ENCODE measurements at regions not wholly inside any gene's neighbourhood (a gene's known extent, or its start where the extent isn't known, plus 50 kb on each side); places are given as distances from the start of the nearest gene placed in this dataset.

DNA sequence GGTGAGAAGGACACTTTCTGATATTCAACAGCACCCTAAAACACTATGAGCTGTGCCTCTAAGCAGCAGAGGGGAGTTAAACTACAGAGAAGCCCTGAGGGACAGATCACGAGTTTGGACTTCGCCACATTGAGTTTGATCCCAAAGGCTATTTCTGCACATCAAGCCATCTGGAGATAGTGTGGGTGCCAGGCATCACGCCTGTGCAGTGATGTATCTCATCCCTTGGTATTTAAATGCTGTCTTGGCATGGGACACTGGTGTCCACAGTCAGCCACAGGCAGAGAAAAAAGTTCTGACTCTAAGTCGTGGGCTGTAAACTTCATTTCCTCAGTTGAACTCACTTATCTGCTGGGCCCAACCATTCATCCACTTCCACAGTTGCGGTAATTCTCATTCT, 742.3 kb upstream of the CELF4 start:
- in situ Hi-C loops (cut with HindIII; ENCODE audit: low sequenced_read_pairs), result no loop called here

DNA sequence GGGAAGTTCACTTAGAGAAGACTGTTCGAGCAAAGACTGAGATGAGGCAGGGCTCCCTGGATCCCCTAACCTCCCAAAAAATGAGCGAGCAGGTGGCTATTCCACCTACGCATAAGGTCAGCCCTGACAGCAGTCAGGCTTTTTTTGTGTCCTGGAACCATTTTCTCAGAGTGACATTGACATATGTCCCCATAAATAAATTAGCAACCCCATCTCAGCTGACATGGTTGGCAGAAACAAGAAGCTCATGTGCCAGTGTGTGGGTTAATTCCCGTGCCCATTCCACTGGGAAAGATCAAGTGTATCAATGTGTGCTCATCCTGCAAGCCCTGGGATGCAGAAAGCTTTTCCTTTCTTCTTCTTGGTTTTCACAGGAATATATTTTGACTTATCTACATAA, 740.4 kb upstream of the CELF4 start:
- in situ Hi-C loops (cut with HindIII; ENCODE audit: low sequenced_read_pairs), result no loop called here

GRCh38 chr18:38301621-38302020, 736.0 kb upstream of the CELF4 start:
- in situ Hi-C loops (cut with HindIII; ENCODE audit: low sequenced_read_pairs), result no loop called here

- in situ Hi-C loops (cut with HindIII; ENCODE audit: low sequenced_read_pairs), result no loop called here
Measured at GRCh38 chr18:38297910-38298309, 732.3 kb upstream of the CELF4 start.

GRCh38 chr18:38290229-38290628, 724.6 kb upstream of the CELF4 start:
- in situ Hi-C loops (cut with HindIII; ENCODE audit: low sequenced_read_pairs), result no loop called here

DNA sequence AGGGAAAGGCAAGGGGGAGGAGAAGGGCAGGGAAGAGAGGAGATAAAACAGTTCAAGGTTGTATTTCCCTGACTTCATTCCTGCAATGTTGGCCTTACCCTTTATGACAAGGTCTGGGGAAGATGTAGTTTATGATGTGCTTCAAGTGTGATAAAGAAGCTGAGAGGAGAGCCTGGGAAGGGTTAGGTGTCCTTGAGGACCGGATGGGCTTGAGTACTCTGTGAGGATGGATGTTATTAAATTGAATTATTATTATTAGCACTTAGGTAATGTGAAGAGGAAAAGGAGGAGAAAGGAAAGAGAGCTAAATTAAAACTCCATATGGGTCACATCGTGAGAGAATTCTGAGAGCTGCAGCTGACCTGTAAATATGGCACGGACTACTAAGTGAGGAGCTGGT, 719.4 kb upstream of the CELF4 start:
- in situ Hi-C loops (cut with HindIII; ENCODE audit: low sequenced_read_pairs), result no loop called here

GRCh38 chr18:38263066-38263465, 697.5 kb upstream of the CELF4 start:
- in situ Hi-C loops (cut with HindIII; ENCODE audit: low sequenced_read_pairs), result no loop called here

GRCh38 chr18:38262661-38263060, 697.1 kb upstream of the CELF4 start:
- in situ Hi-C loops (cut with HindIII; ENCODE audit: low sequenced_read_pairs), result no loop called here

DNA sequence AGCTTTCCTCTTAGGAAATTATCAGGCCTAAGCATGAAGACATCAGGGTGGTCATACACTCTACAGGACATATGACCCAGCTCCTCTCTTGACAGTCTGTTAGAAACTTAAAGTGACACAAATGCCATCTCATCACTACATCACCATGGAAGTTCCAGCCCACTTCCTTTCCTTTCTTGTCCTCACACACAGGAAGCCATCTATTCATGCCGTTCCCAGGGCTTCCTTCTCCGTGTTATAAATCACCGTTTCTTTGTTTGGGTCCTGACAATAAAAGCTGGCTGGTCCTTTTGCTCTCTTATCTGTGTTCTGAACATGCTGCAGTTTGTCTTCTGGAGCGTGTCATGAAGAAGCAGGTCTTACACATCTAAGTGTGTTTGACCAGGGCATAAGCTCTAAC, 692.1 kb upstream of the CELF4 start:
- in situ Hi-C loops (cut with HindIII; ENCODE audit: low sequenced_read_pairs), result no loop called here

- in situ Hi-C loops (cut with HindIII; ENCODE audit: low sequenced_read_pairs), result no loop called here
Measured at GRCh38 chr18:38256366-38256765, 690.8 kb upstream of the CELF4 start.

GRCh38 chr18:38250971-38251370, 685.4 kb upstream of the CELF4 start:
- in situ Hi-C loops (cut with HindIII; ENCODE audit: low sequenced_read_pairs), result no loop called here

GRCh38 chr18:38244480-38244879, 678.9 kb upstream of the CELF4 start:
- in situ Hi-C loops (cut with HindIII; ENCODE audit: low sequenced_read_pairs), result no loop called here

DNA sequence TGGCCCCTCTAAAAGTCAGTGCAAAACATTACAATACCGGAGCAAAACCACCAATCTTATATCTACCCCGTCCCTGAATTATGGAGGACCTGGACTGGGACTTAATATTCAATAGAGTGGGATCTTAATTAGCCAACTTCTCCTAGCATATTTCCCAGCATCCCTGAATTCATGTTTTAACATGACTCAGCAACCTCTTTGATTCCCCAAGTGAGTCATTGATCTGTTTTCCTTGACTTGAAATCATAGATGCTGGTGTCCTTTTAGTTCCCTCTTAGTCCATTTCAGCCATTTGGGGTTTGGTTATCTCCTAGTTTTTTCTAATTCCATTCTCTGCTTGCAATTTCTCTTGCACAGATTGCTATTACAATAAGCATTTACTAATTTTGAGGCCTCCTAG, 677.7 kb upstream of the CELF4 start:
- in situ Hi-C loops (cut with HindIII; ENCODE audit: low sequenced_read_pairs), result no loop called here

GRCh38 chr18:38241736-38242135, 676.1 kb upstream of the CELF4 start:
- in situ Hi-C loops (cut with HindIII; ENCODE audit: low sequenced_read_pairs), result no loop called here

DNA sequence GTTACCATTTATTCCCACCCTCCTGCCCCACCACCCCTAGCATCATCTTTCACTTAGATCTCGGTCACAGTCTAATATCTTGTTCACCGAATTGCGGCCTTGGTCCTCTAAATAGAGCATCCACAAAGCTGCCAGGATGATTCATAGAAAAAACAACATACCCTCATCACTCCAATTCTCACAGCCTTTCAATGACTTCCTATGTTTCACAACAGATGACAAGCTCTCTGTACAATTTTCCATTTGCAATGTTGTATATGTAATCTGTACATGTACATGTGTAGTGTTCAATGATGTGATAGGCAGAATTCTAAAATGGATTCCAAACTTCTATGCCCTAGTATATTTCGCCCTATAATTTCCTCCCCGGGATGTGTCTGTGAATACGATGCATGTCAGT, 675.6 kb upstream of the CELF4 start:
- in situ Hi-C loops (cut with HindIII; ENCODE audit: low sequenced_read_pairs), result no loop called here

DNA sequence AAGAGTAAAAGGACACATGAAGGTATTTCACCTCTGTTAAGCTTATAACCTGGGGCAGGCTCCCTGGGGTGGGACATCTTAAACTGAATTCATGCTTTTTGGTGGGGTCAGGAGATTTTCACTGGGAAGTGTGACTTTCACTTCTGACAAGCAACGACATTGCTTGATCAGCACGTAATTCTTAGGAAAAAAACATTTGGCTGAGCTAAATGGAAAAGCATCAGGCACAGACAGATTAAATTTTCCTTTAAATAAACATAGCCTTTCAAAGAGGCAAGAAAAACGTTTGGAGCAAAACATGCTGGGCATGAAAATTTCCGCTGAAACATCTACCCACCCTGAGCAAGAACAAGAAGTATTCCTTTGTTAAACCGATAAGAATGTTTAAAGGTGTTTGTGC, 674.0 kb upstream of the CELF4 start:
- in situ Hi-C loops (cut with HindIII; ENCODE audit: low sequenced_read_pairs), result no loop called here

DNA sequence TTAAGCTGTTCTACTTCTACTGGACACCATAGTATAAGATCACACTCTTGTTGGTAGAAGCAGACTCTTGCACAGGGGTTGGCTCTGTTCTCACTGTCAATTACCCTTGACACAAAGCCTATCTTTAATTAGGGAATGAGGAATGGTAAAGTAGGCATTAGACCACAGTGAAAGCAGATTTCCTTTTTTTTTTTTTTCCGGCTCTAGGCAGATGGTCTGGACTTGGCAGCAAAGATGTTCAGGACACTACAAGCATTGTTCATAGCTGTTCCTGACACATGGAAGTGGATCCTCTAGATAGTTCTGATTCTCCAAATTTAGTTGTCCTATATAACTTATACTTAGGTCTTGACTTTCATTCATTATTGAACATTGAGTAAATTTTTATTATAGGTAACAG, 672.2 kb upstream of the CELF4 start:
- in situ Hi-C loops (cut with HindIII; ENCODE audit: low sequenced_read_pairs), result no loop called here

GRCh38 chr18:38221476-38222100, 656.0 kb upstream of the CELF4 start:
- in situ Hi-C loops (cut with HindIII; ENCODE audit: low sequenced_read_pairs), result no loop called here

- in situ Hi-C loops (cut with HindIII; ENCODE audit: low sequenced_read_pairs), result no loop called here
Measured at GRCh38 chr18:38198956-38199355, 633.4 kb upstream of the CELF4 start.

DNA sequence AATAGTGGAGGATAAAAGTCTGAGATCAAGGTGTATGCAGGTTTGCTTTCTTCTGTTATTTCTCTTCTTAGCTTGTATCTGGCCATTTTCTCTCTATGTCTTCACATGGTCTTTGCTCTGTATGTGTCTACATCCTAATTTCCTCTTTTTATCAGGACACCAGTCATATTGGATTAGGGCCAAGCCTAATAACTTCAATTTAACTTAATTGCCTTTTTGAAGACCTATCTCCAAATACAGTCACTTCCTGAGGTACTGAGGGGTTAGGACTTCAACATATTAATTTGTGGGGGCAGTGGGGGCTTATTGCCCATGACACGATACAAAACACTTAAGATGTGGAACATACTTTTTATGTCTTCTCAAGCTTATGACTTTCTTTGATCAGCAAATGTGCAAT, 632.9 kb upstream of the CELF4 start:
- in situ Hi-C loops (cut with HindIII; ENCODE audit: low sequenced_read_pairs), result no loop called here

DNA sequence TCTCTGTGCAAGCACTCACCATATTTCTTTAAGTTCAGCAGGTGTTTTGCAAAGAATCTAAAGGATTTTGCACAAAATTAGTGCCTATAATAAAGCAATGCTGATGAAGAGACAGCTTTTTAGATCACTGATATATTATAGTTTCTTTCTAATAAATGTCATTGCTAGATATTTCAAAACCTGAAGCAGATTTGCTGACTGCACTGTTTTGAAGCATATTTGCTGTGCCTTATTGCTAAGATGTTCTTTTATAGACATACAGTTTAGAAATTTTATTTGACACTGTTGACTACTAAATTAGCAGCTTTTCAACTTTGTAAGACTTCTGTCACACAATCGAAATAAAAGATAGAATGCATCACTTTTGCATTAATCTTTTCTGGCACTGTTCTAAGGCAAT, 620.9 kb upstream of the CELF4 start:
- in situ Hi-C loops (cut with HindIII; ENCODE audit: low sequenced_read_pairs), result no loop called here

DNA sequence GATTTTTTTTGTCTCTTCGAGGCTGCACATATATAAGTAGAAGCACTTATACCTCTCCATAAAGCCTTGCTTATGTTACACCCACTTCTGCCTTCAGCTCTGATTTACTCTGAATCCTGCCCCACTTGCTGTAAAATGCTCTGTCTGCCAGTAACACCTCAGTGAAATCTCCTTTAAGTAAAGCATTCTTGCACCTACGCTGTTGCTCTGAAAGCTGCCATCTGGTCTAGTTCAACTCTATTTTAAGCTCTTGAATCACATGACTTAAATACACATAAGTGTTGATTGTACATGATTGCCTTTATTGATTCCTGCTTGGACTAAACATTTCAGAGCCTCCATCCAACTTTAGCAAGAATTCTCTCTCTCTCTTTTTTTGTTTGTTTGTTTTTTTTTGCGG, 609.0 kb upstream of the CELF4 start:
- in situ Hi-C loops (cut with HindIII; ENCODE audit: low sequenced_read_pairs), result no loop called here

DNA sequence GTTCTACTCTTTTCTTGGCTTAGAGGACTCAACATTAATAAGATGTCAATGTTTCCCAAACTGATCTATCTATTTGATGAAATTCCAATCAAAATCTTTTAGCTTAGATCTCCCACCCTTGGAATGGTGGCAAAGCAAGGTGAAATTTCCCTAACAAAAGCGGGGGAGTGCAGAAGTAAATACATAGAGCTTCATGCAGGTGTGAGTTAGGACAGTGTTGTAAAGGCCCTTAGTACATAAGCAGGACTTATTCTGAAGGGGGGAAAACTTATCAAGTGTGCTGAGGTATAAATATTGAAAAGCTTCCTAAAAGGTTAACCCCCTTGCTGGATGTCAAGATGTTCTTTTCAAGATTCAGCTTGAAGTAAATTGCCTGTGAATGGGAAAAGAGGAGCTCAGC, 608.6 kb upstream of the CELF4 start:
- in situ Hi-C loops (cut with HindIII; ENCODE audit: low sequenced_read_pairs), result no loop called here

DNA sequence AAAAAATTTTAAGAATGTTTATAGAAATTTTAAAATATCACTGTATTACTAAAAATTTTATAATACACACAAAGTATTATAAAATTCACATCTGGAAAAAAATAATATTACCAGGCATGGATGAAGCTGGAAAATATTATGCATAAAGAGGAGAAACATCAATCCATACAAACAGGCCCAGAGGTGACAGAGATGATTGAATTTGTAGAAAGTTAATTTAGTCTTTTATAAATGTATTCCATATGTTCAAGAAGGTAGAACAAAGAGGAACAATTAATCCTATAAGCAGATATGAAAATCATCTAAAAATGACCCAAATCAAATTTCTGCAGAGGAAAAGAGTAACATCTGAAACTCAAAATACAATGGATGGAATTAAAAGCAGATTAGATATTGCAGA, 605.2 kb upstream of the CELF4 start:
- in situ Hi-C loops (cut with HindIII; ENCODE audit: low sequenced_read_pairs), result no loop called here

Data from DLD1 (cell line).